ENCODE measurements at regions not wholly inside any gene's neighbourhood (a gene's known extent, or its start where the extent isn't known, plus 50 kb on each side); places are given as distances from the start of the nearest gene placed in this dataset.

- no peak for TF ChIP-seq POLR2AphosphoS5 (IDR thresholded peaks at IDR 0.05; ENCODE audit: low read depth, low read length)
- TF ChIP-seq CTCF (IDR thresholded peaks at IDR 0.05), result no peak
- TF ChIP-seq REST (IDR thresholded peaks at IDR 0.05; ENCODE audit: insufficient read depth in 1 of 2, low read depth in 2 of 2, low read length in 1 of 2), result no peak
- TF ChIP-seq TCF7L2 (IDR thresholded peaks at IDR 0.05; ENCODE audit: low read depth, low read length), result no peak
These were observed 51.8 kb upstream of the LYST start for GRCh38 chr1:235918465-235918864.

All from Panc1 (cell line).